RWPE1 (cell line): ENCODE measurements at regions not wholly inside any gene's neighbourhood (a gene's known extent, or its start where the extent isn't known, plus 50 kb on each side); places are given as distances from the start of the nearest gene placed in this dataset.

Experiments
- CTCF ChIA-PET: fragments of 350-600 bp; sonication (Branson Sonifier 250); formaldehyde crosslinking; extraction: SDS; loops from one replicate; lab custom pipeline; 2021; lab: Yijun Ruan, JAX
- POLR2A ChIA-PET: fragments of 400-600 bp; formaldehyde crosslinking; extraction: SDS; loops from one replicate; lab custom pipeline; 2020; ENCODE audit warnings: antibody characterized with exemption; ENCODE audit not compliant: low non-redundant PET; lab: Yijun Ruan, JAX
- DNase-seq: peaks from one replicate; pipeline ENCODE4 v3.0.0; 2012; ENCODE audit warnings: low spot score
- H3K27ac ChIP-seq: fragments of 450-650 bp; 2 replicates; pipeline ENCODE4 v1.5.1; 2017
- CTCF ChIP-seq: fragments of 450-650 bp; conservative IDR thresholded peaks from 2 replicates; pipeline ENCODE4 v1.5.1; 2017; ENCODE audit warnings: low read depth, mild to moderate bottlenecking

DNA sequence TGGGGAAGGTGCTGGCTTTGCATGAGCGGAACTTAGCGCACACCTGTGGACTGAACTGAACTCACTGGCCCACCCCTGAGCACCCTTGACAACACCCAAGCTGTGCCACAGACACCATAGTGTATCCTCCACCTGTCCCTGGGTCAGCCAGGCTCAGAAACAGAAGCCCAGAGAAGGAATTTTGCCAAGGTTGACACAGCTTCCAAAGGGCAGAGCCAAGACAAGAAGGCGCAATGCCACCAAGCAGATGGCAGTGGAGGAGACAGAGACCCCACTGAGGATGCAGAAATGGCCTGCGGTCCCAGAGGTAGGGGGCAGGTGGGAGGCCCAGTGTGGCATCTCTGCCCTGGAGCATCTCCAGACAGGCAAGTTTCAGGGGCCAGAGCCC is 169.0 kb downstream of the ENGASE start:
- POLR2A ChIA-PET = no interaction called here
- TF ChIP-seq CTCF = no peak
- DNase-seq = no peak
- H3K27ac ChIP-seq = no peak overlapping the region
- CTCF ChIA-PET = no interaction called here

- no peak for DNase-seq
- CTCF ChIA-PET = no interaction called here
- POLR2A ChIA-PET = no interaction called here
Measured at GRCh38 chr17:79242873-79243602, 168.4 kb downstream of the ENGASE start.

GRCh38 chr17:79242393-79242792 is 167.8 kb downstream of the ENGASE start:
- CTCF ChIA-PET = interaction anchor here (0.6 kb wide), 1 partner anchor 89 kb away, joined by 3 read pairs; no protein-coding TSS in a partner anchor
- DNase-seq = no peak
- POLR2A ChIA-PET = no interaction called here
- H3K27ac ChIP-seq = no peak overlapping the region
- no peak for TF ChIP-seq CTCF

More at GRCh38 chr17:79242873-79243602, 168.4 kb downstream of the ENGASE start:
- TF ChIP-seq CTCF = no peak
- H3K27ac ChIP-seq = no peak overlapping the region

DNA sequence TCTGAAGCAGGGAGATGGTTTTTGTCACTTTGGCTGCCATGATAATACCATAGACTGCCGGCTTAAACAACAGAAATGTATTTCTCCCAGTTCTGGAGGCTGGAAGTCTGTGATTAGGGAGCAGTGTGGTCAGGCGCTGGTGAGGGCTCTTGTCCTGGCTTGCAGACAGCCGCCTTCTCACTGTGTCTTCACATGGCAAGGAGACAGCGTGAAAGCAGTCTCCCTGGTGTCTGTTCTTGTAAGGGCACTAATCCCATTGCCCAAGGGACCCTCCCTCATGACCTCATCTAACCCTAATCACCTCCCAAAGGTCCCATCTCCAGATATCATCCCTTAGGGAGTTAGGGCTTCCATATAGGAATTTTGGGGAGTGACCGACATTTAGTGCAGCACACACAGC is 167.0 kb downstream of the ENGASE start:
- H3K27ac ChIP-seq = no peak overlapping the region
- DNase-seq = no peak
- ChIA-PET POLR2A (no interaction called here), CTCF (no interaction called here)
- no peak for TF ChIP-seq CTCF

DNA sequence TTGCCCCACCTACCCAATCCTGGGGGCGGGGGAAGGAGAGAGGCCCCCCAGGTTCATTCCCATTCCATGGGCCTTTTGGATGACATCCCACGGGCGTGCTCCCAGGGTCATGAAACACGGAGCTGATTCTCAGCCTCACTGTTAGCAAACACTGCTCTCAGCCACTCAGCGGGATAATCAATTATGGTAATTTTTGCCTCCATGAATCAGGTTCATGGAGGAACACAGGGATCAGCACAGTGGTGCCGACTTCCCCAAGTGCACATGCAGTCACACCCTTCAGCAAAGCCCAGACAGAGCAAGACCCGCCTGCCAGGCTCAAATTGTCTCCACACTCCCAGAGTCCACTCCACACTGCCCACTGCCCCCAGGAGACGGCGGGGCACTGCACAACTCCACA is 164.6 kb downstream of the ENGASE start:
- H3K27ac ChIP-seq = no peak overlapping the region
- ChIA-PET CTCF (no interaction called here), POLR2A (no interaction called here)
- DNase-seq = no peak
- no peak for TF ChIP-seq CTCF

- TF ChIP-seq CTCF = no peak
- ChIA-PET POLR2A (no interaction called here), CTCF (no interaction called here)
- no peak for DNase-seq
- no peak overlapping the region for H3K27ac ChIP-seq
Measured at GRCh38 chr17:79237448-79238053, 162.9 kb downstream of the ENGASE start.
